C4-2B (cell line): ENCODE measurements at regions not wholly inside any gene's neighbourhood (a gene's known extent, or its start where the extent isn't known, plus 50 kb on each side); places are given as distances from the start of the nearest gene placed in this dataset.

Experiments used
- ZFX ChIP-seq: fragments of 450-650 bp; IDR thresholded peaks from 2 replicates; pipeline ENCODE4 v1.6.1; 2017
- TF ChIP-seq, protein P1 (sequence below): fragments of 450-650 bp; conservative IDR thresholded peaks from 2 replicates; pipeline ENCODE4 v1.5.1; 2017; ENCODE audit warnings: mild to moderate bottlenecking

DNA sequence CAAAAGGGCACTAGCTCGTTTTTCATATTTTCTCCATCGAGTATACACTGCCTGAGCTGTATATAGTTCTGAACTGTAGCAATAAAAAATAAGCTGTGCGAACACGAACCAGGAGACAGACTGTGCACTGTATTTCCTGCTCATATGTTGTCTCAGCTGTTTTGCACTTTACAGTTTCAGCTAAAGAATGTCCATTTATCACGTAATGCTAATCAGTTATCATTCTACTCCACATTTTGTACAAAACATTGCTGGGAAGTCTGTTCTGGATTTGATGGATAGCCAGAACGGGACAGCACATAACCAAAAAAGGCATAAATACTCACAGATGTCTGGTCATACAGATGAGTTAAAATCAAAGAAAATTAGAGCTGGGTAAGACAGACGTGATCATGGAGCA is 315.5 kb upstream of the ADGRL3 start:
- TF ChIP-seq, protein P1, sequence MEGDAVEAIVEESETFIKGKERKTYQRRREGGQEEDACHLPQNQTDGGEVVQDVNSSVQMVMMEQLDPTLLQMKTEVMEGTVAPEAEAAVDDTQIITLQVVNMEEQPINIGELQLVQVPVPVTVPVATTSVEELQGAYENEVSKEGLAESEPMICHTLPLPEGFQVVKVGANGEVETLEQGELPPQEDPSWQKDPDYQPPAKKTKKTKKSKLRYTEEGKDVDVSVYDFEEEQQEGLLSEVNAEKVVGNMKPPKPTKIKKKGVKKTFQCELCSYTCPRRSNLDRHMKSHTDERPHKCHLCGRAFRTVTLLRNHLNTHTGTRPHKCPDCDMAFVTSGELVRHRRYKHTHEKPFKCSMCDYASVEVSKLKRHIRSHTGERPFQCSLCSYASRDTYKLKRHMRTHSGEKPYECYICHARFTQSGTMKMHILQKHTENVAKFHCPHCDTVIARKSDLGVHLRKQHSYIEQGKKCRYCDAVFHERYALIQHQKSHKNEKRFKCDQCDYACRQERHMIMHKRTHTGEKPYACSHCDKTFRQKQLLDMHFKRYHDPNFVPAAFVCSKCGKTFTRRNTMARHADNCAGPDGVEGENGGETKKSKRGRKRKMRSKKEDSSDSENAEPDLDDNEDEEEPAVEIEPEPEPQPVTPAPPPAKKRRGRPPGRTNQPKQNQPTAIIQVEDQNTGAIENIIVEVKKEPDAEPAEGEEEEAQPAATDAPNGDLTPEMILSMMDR = no peak
- TF ChIP-seq ZFX = no peak
